OCI-LY3 (cell line): ENCODE measurements at regions not wholly inside any gene's neighbourhood (a gene's known extent, or its start where the extent isn't known, plus 50 kb on each side); places are given as distances from the start of the nearest gene placed in this dataset.

ENCODE experiments used
- H2AFZ ChIP-seq: fragments of 200-600, 300-600 bp; shearing (Covaris generic); 2 replicates; pipeline ENCODE4 v1.6.0; 2014; ENCODE audit warnings: antibody characterized with exemption, low read depth, low read length
- H3K27ac ChIP-seq: fragments of 200-600, 300-600 bp; sonication (generic); 2 replicates; pipeline ENCODE4 v1.5.1; 2014; ENCODE audit warnings: mild to moderate bottlenecking, low read length, moderate library complexity, mixed read lengths
- H3K27me3 ChIP-seq: fragments of 200-600, 300-600 bp; sonication (generic); 2 replicates; pipeline ENCODE4 v1.6.1; 2014; ENCODE audit warnings: low read depth, low read length, mixed read lengths
- H3K36me3 ChIP-seq: fragments of 200-600, 300-600 bp; sonication (generic); replicated peaks from 2 replicates; pipeline ENCODE3; 2014; ENCODE audit warnings: low read depth, low read length, mixed read lengths
- H3K4me1 ChIP-seq: fragments of 300-600, 200-600 bp; sonication (generic); 2 replicates; pipeline ENCODE4 v1.6.1; 2014; ENCODE audit warnings: low read length, mixed read lengths
- H3K4me2 ChIP-seq: fragments of 200-600, 300-600 bp; sonication (generic); 2 replicates; pipeline ENCODE4 v1.6.1; 2014; ENCODE audit warnings: low read length, mixed read lengths
- H3K4me3 ChIP-seq: fragments of 300-600, 200-600 bp; sonication (generic); 2 replicates; pipeline ENCODE4 v1.5.1; 2014; ENCODE audit warnings: antibody characterized with exemption, mild to moderate bottlenecking, low read length, moderate library complexity
- H3K79me2 ChIP-seq: fragments of 300-600, 200-600 bp; shearing (Covaris generic); 2 replicates; pipeline ENCODE4 v1.6.1; 2014; ENCODE audit warnings: mild to moderate bottlenecking, low read length, mixed read lengths
- H3K9ac ChIP-seq: fragments of 300-600, 200-600 bp; shearing (Covaris generic); 2 replicates; pipeline ENCODE4 v1.6.0; 2014; ENCODE audit warnings: mild to moderate bottlenecking, low read length, moderate library complexity
- H3K9me3 ChIP-seq: fragments of 200-600, 300-600 bp; shearing (Covaris generic); 2 replicates; pipeline ENCODE4 v1.6.1; 2014; ENCODE audit warnings: low read length, mixed read lengths; ENCODE audit not compliant: insufficient read depth
- H4K20me1 ChIP-seq: fragments of 200-600, 300-600 bp; sonication (generic); 2 replicates; pipeline ENCODE4 v1.6.1; 2016; ENCODE audit warnings: low read length, mixed read lengths; ENCODE audit not compliant: insufficient read depth
- EZH2phosphoT487 ChIP-seq: fragments of 200-600 bp; shearing (Covaris generic); IDR thresholded peaks from 2 replicates; pipeline ENCODE4 v1.6.1; 2018; ENCODE audit warnings: antibody characterized with exemption, mixed run types, low read depth
- TF ChIP-seq, protein P1 (sequence below): fragments of 200-600, 300-600 bp; sonication (generic); IDR thresholded peaks from 2 replicates; pipeline ENCODE4 v1.5.1; 2014; ENCODE audit warnings: antibody characterized with exemption, low read length, low read depth

- no peaks in the 10 kb centered on the region for H4K20me1 ChIP-seq
- no peaks in the 10 kb centered on the region for H3K27me3 ChIP-seq
- H3K4me2 ChIP-seq: no peak overlapping the region
- no peak overlapping the region for H3K27ac ChIP-seq
- no peak overlapping the region for H3K9ac ChIP-seq
- no peaks in the 10 kb centered on the region for H3K79me2 ChIP-seq
- no peak overlapping the region for H3K4me3 ChIP-seq
- no peaks in the 10 kb centered on the region for H3K4me1 ChIP-seq
- H3K36me3 ChIP-seq: no peaks in the 10 kb centered on the region
- H3K9me3 ChIP-seq: no peaks in the 10 kb centered on the region
- TF ChIP-seq EZH2phosphoT487: no peak
- TF ChIP-seq, protein P1, sequence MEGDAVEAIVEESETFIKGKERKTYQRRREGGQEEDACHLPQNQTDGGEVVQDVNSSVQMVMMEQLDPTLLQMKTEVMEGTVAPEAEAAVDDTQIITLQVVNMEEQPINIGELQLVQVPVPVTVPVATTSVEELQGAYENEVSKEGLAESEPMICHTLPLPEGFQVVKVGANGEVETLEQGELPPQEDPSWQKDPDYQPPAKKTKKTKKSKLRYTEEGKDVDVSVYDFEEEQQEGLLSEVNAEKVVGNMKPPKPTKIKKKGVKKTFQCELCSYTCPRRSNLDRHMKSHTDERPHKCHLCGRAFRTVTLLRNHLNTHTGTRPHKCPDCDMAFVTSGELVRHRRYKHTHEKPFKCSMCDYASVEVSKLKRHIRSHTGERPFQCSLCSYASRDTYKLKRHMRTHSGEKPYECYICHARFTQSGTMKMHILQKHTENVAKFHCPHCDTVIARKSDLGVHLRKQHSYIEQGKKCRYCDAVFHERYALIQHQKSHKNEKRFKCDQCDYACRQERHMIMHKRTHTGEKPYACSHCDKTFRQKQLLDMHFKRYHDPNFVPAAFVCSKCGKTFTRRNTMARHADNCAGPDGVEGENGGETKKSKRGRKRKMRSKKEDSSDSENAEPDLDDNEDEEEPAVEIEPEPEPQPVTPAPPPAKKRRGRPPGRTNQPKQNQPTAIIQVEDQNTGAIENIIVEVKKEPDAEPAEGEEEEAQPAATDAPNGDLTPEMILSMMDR: no peak
- H2AFZ ChIP-seq: no peak overlapping the region
Measured at GRCh38 chr7:136594739-136595144, 273.7 kb upstream of the CHRM2 start.

DNA sequence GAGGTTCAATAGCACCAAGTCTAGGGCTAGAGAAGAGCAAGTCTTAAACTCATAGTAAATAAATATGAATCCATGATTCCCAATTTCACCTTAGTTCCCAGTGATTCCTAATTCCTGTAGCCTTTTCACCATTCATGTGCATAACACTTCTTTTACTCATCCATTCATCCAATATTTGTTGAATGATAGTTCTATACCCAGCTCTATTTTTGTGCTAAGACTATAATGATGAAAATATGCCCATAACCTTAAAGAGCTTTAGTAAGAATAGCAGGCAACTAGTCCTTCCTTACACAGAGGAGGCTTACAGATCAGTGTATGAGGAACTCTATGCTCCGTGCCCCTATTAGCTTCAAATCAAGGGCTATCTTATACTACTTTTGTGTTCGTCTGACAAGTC is 280.2 kb upstream of the CHRM2 start:
- no peaks in the 10 kb centered on the region for H3K27me3 ChIP-seq

GRCh38 chr7:136585954-136586670 is 282.3 kb upstream of the CHRM2 start:
- Histone ChIP-seq H3K4me2 (no peak overlapping the region), H3K9me3 (no peaks in the 10 kb centered on the region), H3K79me2 (no peaks in the 10 kb centered on the region), H3K4me3 (no peak overlapping the region), H3K9ac (no peak overlapping the region), H3K36me3 (no peaks in the 10 kb centered on the region), H3K4me1 (no peaks in the 10 kb centered on the region), H2AFZ (no peak overlapping the region), H3K27ac (no peak overlapping the region), H4K20me1 (no peaks in the 10 kb centered on the region), H3K27me3 (no peaks in the 10 kb centered on the region)
- TF ChIP-seq EZH2phosphoT487: no peak
- TF ChIP-seq, protein P1: no peak

More for the DNA sequence above, 280.2 kb upstream of the CHRM2 start:
- Histone ChIP-seq H4K20me1 (no peaks in the 10 kb centered on the region), H3K4me2 (no peak overlapping the region), H3K36me3 (no peaks in the 10 kb centered on the region), H3K4me3 (no peak overlapping the region), H2AFZ (no peak overlapping the region), H3K79me2 (no peaks in the 10 kb centered on the region), H3K4me1 (no peaks in the 10 kb centered on the region), H3K9ac (no peak overlapping the region), H3K27ac (no peak overlapping the region), H3K9me3 (no peaks in the 10 kb centered on the region)
- TF ChIP-seq, protein P1: no peak
- no peak for TF ChIP-seq EZH2phosphoT487

- Histone ChIP-seq H4K20me1 (no peaks in the 10 kb centered on the region), H3K79me2 (no peaks in the 10 kb centered on the region), H3K4me2 (no peak overlapping the region), H2AFZ (no peak overlapping the region), H3K4me1 (no peaks in the 10 kb centered on the region), H3K9ac (no peak overlapping the region), H3K27me3 (no peaks in the 10 kb centered on the region), H3K9me3 (no peaks in the 10 kb centered on the region), H3K27ac (no peak overlapping the region), H3K4me3 (no peak overlapping the region), H3K36me3 (no peaks in the 10 kb centered on the region)
- TF ChIP-seq EZH2phosphoT487: no peak
- TF ChIP-seq, protein P1: no peak
Measured at GRCh38 chr7:136566491-136566890, 302.0 kb upstream of the CHRM2 start.
